ENCODE measurements at regions not wholly inside any gene's neighbourhood (a gene's known extent, or its start where the extent isn't known, plus 50 kb on each side); places are given as distances from the start of the nearest gene placed in this dataset.

DNA sequence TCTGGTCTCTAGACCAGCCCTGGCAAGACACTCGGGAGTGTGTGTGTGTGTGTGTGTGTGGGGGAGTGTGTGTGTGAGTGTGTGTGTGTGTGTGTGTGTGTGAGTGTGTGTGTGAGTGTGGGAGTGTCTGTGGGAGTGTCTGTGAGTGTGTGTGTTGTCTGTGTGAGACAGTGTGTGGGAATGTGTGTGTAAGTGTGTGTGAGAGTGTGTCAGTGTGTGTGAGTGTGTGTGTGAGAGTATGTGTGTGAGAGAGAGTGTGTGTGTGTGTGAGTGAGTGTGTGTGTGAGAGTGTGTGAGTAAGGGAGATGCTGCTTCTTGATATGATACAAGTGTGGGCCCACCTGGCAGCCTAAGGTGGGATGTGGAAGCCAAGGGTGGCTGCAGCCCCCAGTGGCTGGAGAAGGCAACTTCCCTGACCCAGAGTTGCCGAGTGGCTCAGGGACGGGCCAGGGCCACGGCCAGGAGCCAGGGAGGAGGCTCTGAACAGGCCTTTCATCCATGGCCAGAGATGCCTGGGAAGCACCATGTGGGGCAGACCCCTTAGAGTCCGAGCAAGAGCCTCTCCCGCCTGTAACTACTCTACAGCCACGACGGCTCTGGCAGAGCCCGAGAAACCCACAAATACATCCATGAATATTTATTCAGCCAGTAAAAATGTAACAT lies 159.3 kb upstream of the MYCN start:
- intact Hi-C loops (cut with DNase I), result no loop called here
- DNase-seq, result no peak

DNA sequence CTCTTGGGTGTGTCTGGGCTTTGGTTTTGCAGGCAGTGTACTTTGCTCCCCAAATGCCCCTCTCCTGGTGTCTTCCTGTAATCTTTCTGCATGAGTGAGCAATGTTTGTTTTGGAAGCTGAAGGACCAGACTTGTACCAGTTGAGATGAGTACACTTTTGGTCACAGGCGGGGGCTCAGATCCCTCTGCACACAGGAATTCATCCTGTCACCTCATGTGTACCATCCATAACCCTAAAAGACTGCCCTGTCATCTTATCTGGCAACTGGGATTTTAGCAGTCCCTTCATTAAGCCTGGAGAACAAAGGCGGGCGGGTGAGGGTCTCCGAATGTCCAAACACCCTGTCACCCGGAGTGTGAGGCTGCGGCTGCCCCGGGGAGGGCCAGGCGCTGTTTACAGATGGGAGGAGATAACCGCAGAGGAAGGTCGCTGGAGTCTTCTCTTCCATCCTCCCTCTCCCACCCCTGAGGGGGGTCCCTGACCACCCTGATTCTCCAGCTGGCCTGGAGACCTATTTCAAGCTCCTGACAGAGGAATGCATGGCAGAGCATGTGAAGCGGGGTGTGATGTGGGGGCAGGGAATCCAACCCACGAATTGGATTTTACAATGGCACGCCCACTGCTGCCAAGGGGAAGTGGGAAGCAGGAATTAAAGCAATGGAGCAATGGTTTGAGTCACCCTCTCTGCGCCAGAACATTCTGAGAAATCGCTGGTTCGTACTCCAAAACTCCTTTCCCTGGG lies 158.2 kb upstream of the MYCN start:
- peak; percentile 23 to 88 (median 66) for DNase-seq
- intact Hi-C loops (cut with DNase I), result no loop called here

DNA sequence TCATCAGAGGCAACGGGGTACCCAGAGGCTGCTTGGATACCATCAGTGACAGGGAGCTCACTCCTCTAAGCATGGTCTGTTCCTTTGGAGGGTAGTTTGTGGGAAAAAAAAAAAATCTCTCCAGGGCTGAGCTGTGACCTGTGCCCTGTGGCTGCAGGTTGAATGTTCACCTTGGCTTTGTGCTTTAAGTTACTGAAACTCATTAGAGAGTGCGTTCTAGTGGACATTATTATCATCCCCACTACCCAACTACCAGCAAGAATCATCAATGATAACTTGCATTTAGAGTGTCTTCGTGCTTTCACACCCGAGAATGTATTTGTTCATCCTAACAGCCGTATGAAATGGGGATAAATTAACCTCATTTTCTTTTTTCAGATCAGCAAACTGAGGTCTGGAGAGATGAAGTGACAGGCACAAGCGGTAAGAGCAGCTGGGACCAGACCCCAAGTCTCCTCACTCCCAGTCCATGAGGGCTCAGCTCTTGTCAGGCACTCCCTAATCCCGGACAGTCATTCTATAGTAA lies 157.5 kb upstream of the MYCN start:
- no peak for DNase-seq
- intact Hi-C loops (cut with DNase I), result no loop called here

DNA sequence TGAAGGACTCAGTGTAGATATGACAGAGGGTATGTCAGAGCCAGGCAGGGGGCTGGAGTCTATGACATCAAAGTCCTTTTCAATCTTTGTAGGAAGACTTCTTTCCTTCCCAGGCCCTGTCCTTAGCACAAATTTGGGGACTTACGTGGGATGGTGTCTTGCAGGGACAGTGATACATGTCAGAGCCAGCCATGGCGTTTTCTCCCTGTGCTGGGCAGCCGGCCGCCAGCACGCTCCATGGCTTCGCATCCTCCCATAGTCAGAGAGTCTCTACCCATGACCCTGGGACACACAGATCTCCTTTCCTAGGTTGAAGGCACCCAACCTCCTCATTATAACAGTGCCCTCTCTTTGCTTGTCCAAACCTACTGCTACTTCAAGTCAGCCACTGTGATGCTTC lies 156.9 kb upstream of the MYCN start:
- intact Hi-C loops (cut with DNase I), result no loop called here
- no peak for DNase-seq

DNA sequence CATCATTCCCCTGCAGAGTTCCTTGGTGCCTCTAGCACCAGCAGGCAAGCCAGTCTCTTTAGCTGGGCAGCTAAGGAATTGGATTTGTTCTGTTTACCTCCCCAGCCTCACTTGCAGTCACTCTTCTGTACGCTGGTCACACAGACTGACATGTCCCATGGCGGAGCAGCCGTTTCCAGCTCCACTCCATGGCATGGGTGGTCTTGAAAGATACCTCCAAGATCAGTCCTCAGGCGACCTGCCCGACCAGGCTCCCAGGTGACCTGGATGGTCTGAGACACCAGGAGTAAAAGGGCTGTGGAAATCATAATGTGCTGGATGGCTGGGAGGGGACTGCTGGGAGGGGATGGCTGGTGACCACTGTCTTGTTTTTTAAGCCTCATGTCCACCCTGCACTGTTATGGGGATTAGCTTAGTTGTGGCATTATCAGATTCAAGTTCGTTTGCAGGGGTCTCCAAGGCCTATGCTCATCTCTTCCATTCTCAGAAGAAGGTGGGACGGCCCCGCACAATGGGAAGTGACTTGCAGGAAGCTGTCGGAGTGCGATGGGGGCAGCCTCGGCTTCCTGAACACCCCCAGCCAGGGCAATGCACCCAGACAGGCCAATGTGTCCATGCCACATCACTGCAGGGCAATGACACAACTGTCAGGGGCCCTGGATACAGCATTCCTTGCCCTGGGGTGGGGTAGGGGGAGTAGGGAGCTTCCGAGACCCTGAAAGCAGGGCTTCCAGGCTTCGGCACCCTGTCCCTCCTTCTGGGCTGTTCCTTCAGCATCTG lies 156.1 kb upstream of the MYCN start:
- no peak for DNase-seq
- intact Hi-C loops (cut with DNase I), result no loop called here

DNA sequence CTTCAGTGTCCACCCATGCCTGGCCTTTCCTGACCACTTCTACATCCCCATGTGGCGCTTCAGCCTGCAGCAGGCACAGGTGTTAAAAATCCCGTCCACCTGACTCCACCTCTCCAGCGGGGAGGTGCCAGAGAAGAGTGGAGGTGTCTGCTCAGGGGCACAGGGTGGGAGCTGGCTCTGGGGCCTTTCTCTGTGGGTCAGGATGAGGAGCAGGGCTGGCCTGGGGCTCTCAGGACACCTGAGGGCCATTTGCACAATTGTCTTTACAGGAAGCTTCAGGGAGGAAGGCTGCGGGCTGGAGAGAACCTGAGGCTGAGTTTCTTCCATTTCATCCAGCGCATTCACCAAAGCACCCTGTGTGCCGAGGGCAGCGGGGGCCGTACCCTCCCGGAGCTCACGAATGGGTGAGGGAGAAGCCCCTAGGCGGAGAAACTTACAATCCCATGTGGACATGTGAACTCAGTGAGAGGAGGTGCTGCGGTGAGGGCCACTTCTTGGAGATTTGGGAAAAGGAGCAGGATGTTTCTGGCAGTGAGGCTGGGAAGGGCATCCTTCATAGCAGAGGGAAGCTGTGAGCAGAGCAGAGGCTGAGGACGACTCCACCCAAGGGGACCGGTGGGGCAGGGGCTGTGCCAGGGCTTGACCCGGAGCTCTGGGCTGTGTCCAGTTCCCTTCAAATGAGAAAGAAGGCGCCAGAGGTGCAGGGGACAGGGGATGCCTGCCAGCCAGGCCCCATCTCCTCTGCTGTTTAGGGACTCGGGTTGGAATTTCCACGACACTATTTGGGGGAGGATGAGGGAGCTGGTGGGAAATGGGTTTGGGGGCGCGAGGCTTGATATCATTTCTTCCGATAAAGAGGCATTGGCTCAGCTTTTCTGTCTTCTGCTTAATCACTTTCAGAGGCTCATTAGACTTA lies 155.2 kb upstream of the MYCN start:
- DNase-seq, result no peak
- intact Hi-C loops (cut with DNase I), result no loop called here

DNA sequence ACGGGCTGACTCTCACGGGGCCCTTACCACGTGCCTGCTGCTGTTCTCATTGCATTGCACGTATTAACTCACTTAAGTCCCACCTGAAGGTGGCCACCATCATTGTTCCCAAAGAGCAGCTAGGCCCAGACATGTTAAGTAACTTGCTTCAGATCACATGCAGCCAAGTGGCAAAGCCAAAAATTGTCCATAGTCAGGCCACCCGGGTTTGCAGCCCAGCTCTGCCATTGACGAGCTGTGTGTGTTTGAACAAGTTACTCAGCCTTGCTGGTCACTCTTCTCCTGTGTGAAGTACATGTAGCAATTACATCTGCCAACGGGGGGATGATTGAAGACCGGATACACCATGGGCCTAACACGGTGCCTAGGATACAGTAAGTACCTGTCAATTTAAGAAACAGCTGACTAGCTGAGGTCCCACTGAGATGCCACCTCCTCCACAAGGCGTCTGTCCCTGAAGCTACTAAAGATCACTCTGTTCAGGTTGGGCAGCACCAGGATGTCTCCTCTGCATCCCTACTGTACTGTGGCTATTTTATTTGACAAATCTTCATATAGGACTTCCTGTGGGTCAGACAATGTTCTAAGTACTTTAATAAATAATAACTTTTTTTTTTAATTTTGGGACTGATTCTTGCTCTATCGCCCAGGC lies 154.2 kb upstream of the MYCN start:
- no peak for DNase-seq
- intact Hi-C loops (cut with DNase I), result no loop called here

- intact Hi-C loops (cut with DNase I), result no loop called here
- DNase-seq, result no peak
Observed at GRCh38 chr2:15786901-15787300, 153.4 kb upstream of the MYCN start.

DNA sequence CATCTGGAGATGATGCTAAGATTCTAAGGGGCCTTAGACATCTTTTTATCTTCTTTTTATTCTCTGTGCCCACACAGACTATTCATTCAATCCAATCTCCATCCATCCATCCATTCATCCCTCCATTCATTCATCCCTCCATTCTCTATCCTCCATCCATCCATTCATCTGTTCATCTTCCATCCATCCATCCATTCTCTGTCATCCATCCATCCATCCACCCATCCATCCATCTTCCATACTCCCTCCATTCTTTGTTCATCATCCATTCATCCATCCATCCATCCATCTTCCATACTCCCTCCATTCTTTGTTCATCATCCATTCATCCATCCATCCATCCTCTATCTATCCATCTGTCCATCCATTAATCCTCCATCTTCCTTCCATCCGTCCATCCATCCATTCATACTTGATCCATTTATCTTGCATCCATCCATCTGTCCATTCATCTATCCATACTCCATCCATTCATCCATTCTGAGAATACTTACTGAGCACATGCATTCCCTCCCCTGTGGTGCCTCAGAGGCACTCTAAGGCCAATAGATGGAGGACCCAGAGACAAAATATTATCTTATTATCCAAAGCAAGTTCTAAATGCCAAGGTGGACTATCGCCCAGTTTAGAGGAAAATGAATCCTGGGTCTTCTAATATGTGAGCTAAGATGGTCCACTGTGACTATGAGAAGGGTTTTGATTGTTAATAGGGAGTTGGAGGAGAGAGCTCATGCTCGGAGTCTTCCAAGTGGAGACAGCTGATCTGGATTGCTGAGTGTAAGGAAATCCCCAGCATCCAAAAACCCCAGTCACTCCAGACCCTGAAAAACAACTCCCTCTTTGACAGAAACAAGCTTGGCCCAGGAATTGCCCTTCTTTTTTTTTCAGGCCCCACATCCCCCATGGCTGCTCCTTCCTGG lies 152.6 kb upstream of the MYCN start:
- DNase-seq, result no peak
- intact Hi-C loops (cut with DNase I), result no loop called here

DNA sequence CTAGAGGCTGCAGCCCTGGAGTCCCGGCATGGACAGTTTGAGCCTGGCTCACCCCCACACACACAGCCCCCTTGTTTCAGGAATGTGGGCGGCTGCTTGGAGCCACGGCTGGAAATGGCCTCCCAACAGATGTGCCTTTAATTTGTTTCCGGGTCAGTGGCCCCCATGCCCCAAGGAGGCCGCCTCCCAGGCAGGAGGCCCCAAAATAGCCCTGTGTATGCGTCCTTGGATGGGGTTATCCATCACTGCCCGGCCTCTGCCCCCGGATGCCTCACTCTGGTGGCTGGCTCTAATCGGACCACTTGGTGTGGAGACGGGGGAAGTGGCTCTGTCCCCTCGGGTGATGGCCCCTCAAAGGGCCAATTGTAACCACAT lies 151.9 kb upstream of the MYCN start:
- no peak for DNase-seq
- intact Hi-C loops (cut with DNase I), result no loop called here

DNA sequence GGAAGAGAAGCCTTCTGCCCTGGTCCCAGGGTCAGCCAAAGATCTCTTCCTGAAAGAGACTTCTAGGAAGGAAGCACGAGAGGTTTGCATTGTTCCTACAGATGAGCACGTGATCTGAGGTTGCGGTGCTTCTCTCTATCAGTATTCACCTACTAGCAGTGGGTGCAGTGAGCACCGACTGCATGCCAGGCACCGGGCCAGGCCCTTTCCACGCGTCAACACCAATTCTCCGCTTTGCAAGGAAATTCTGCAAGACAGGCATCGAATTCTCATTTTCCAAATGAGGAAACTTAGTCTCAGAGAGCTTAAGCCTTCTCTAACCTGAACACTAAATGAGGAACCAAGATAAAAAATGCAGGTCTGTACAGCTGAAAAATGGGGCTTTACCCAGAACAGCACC lies 151.5 kb upstream of the MYCN start:
- intact Hi-C loops (cut with DNase I), result no loop called here
- DNase-seq, result no peak

- intact Hi-C loops (cut with DNase I), result no loop called here
Observed at GRCh38 chr2:15789381-15790062, 150.8 kb upstream of the MYCN start.

GRCh38 chr2:15790326-15790725 lies 150.0 kb upstream of the MYCN start:
- no peak for DNase-seq
- intact Hi-C loops (cut with DNase I), result no loop called here

More at GRCh38 chr2:15789381-15790062, 150.8 kb upstream of the MYCN start:
- DNase-seq, result no peak

DNA sequence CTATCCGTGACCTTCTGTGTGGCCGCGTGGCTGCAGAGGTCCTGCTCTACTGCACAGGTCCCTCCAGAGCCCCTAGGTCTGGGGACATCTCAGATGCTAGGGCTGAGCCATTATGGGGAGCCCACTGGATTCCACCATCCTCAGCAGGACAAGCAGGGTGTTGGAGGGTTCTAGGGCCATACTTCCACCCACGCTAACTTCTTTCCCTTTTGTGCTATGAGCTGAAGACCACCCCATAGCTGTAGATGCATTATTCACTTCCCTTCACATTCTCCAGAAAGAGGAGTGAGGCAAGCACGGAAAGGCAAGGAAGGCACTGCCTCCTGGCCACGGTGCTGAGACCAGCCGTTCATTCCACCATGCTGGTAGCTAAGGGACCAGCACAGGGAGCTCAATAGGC lies 149.5 kb upstream of the MYCN start:
- intact Hi-C loops (cut with DNase I), result no loop called here
- no peak for DNase-seq

DNA sequence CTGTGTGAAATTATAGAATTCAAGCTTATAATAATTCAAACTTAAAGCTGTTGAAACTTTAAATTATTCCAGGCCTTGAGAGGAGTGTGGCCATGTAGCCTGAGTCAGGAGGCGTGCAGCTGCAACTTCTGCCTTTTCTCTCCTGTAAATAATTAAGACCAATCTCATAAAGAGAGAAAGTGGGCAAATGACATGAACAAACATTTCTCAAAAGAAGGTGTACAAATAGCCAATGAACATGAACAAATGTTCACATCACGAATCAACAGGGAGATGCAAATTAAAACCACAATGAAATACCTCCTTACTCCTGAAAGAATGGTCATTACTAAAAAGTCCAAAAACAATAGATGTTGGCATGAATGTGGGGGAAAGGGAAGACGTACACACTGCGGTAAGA lies 149.1 kb upstream of the MYCN start:
- intact Hi-C loops (cut with DNase I), result no loop called here
- no peak for DNase-seq

DNA sequence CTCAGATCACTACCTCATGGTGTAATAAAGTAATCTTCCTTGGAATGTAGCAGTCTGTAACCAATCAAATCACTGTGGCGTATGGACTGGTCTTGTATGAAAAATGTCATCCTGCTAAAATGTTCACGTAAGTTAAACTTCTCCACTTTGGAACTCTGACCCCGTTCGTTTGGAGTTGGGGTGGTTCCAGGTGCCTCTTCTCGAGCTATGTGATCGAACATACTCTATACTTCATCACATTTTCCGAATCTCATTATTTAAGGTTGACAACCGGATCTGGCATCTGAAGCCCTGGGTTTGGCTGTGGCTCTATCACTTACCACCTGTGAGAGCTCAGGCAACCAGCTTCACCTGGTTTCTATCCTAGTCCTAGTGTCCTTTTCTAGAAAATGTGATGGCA lies 148.0 kb upstream of the MYCN start:
- DNase-seq, result no peak
- intact Hi-C loops (cut with DNase I), result no loop called here
